WTC11 (cell line): ENCODE measurements at regions not wholly inside any gene's neighbourhood (a gene's known extent, or its start where the extent isn't known, plus 50 kb on each side); places are given as distances from the start of the nearest gene placed in this dataset.

Experiments used
- ATAC-seq: fragments of 200-7000 bp; cut with Tn5 transposase; 2 replicates; pipeline ENCODE4 v1.10.0; 2021; ENCODE audit warnings: mild to moderate bottlenecking, moderate library complexity
- CTCF ChIA-PET: fragments of 300-600 bp; sonication (Branson Sonifier 250); formaldehyde crosslinking; loops from one replicate; lab custom pipeline; 2021; ENCODE audit warnings: antibody characterized with exemption; lab: Charles Lee
- POLR2A ChIA-PET: fragments of 350-600 bp; sonication (Branson Sonifier 250); formaldehyde crosslinking; loops from one replicate; lab custom pipeline; 2021; ENCODE audit warnings: antibody characterized with exemption; lab: Charles Lee
- DNase-seq: peaks from one replicate; pipeline ENCODE4 v3.0.0; 2021; ENCODE audit warnings: low spot score
- H3K27ac Mint-ChIP-seq: 2 replicates; pipeline ENCODE4 v1.8.0; 2021; ENCODE audit warnings: mixed read lengths
- H3K27me3 Mint-ChIP-seq: 2 replicates; pipeline ENCODE4 v1.8.0; 2021; ENCODE audit warnings: low read depth, mild to moderate bottlenecking, moderate library complexity, mixed read lengths
- H3K36me3 Mint-ChIP-seq: 2 replicates; pipeline ENCODE4 v1.8.0; 2021; ENCODE audit warnings: mixed read lengths
- H3K4me1 Mint-ChIP-seq: 2 replicates; pipeline ENCODE4 v1.8.0; 2022; ENCODE audit warnings: mixed read lengths
- H3K4me3 Mint-ChIP-seq: 2 replicates; pipeline ENCODE4 v1.8.0; 2021; ENCODE audit warnings: mild to moderate bottlenecking, moderate library complexity, mixed read lengths
- H3K9me3 Mint-ChIP-seq: 2 replicates; pipeline ENCODE4 v1.8.0; 2021; ENCODE audit warnings: mixed read lengths
- ESRRA ChIP-seq: sonication (generic); formaldehyde crosslinking; IDR thresholded peaks from 2 replicates; pipeline ENCODE4 v1.8.1; 2022; ENCODE audit warnings: mild to moderate bottlenecking, missing genetic modification reagents, borderline replicate concordance
- ETV6 ChIP-seq: sonication (generic); formaldehyde crosslinking; IDR thresholded peaks from 2 replicates; pipeline ENCODE4 v1.8.1; 2022; ENCODE audit warnings: mild to moderate bottlenecking, missing genetic modification reagents
- FOXJ3 ChIP-seq: sonication (generic); formaldehyde crosslinking; IDR thresholded peaks from 2 replicates; pipeline ENCODE4 v1.9.0; 2021; ENCODE audit warnings: missing genetic modification reagents, mild to moderate bottlenecking, borderline replicate concordance
- KAT7 ChIP-seq: sonication (generic); formaldehyde crosslinking; IDR thresholded peaks from 2 replicates; pipeline ENCODE4 v1.8.1; 2023; ENCODE audit warnings: missing genetic modification reagents, mild to moderate bottlenecking, borderline replicate concordance
- MYBL2 ChIP-seq: sonication (generic); formaldehyde crosslinking; IDR thresholded peaks from 2 replicates; pipeline ENCODE4 v1.8.1; 2023; ENCODE audit warnings: mild to moderate bottlenecking, moderate library complexity, missing genetic modification reagents
- NR1H2 ChIP-seq: sonication (generic); formaldehyde crosslinking; IDR thresholded peaks from 2 replicates; pipeline ENCODE4 v1.9.0; 2021; ENCODE audit warnings: mild to moderate bottlenecking, moderate library complexity, missing genetic modification reagents
- SMAD3 ChIP-seq: sonication (generic); formaldehyde crosslinking; IDR thresholded peaks from 2 replicates; pipeline ENCODE4 v1.8.0; 2022; ENCODE audit warnings: missing genetic modification reagents, mild to moderate bottlenecking, borderline replicate concordance
- TEAD1 ChIP-seq: sonication (generic); formaldehyde crosslinking; IDR thresholded peaks from 2 replicates; pipeline ENCODE4 v1.8.0; 2022; ENCODE audit warnings: mild to moderate bottlenecking, missing genetic modification reagents
- ZBTB21 ChIP-seq: sonication (generic); formaldehyde crosslinking; IDR thresholded peaks from 2 replicates; pipeline ENCODE4 v1.8.1; 2023; ENCODE audit warnings: mild to moderate bottlenecking, missing genetic modification reagents, borderline replicate concordance
- ZNF232 ChIP-seq: sonication (generic); formaldehyde crosslinking; IDR thresholded peaks from 2 replicates; pipeline ENCODE4 v1.8.0; 2022; ENCODE audit warnings: mild to moderate bottlenecking, missing genetic modification reagents
- ZNF396 ChIP-seq: fragments of 250-450 bp; sonication (Bioruptor Pico); IDR thresholded peaks from 2 replicates; pipeline ENCODE4 v1.8.0; 2021; ENCODE audit warnings: mild to moderate bottlenecking, moderate library complexity, borderline replicate concordance
- TF ChIP-seq, protein P1 (sequence below): sonication (generic); formaldehyde crosslinking; IDR thresholded peaks from 2 replicates; pipeline ENCODE4 v1.8.0; 2022; ENCODE audit warnings: missing genetic modification reagents
- TF ChIP-seq, protein P2 (sequence below): sonication (generic); formaldehyde crosslinking; IDR thresholded peaks from 2 replicates; pipeline ENCODE4 v1.8.1; 2022; ENCODE audit warnings: low read depth, missing genetic modification reagents, borderline replicate concordance
- TF ChIP-seq, protein P3 (sequence below): sonication (generic); formaldehyde crosslinking; conservative IDR thresholded peaks from 2 replicates; pipeline ENCODE4 v1.8.1; 2023; ENCODE audit warnings: mild to moderate bottlenecking, low read depth, missing genetic modification reagents, moderate library complexity
- TF ChIP-seq, protein P4 (sequence below): sonication (generic); formaldehyde crosslinking; conservative IDR thresholded peaks from 2 replicates; pipeline ENCODE4 v1.8.1; 2022; ENCODE audit warnings: mild to moderate bottlenecking, missing genetic modification reagents
- TF ChIP-seq, protein P5 (sequence below): sonication (generic); formaldehyde crosslinking; IDR thresholded peaks from 2 replicates; pipeline ENCODE4 v1.8.0; 2022; ENCODE audit warnings: mild to moderate bottlenecking, missing genetic modification reagents
- TF ChIP-seq, protein P6 (sequence below): sonication (generic); formaldehyde crosslinking; IDR thresholded peaks from 2 replicates; pipeline ENCODE4 v1.8.1; 2023; ENCODE audit warnings: mild to moderate bottlenecking, missing genetic modification reagents, borderline replicate concordance
- TF ChIP-seq, protein P7 (sequence below): fragments of 250-450 bp; sonication (Bioruptor Pico); IDR thresholded peaks from 2 replicates; pipeline ENCODE4 v1.9.0; 2021; ENCODE audit warnings: moderate library complexity, mild to moderate bottlenecking, inconsistent platforms, borderline replicate concordance

DNA sequence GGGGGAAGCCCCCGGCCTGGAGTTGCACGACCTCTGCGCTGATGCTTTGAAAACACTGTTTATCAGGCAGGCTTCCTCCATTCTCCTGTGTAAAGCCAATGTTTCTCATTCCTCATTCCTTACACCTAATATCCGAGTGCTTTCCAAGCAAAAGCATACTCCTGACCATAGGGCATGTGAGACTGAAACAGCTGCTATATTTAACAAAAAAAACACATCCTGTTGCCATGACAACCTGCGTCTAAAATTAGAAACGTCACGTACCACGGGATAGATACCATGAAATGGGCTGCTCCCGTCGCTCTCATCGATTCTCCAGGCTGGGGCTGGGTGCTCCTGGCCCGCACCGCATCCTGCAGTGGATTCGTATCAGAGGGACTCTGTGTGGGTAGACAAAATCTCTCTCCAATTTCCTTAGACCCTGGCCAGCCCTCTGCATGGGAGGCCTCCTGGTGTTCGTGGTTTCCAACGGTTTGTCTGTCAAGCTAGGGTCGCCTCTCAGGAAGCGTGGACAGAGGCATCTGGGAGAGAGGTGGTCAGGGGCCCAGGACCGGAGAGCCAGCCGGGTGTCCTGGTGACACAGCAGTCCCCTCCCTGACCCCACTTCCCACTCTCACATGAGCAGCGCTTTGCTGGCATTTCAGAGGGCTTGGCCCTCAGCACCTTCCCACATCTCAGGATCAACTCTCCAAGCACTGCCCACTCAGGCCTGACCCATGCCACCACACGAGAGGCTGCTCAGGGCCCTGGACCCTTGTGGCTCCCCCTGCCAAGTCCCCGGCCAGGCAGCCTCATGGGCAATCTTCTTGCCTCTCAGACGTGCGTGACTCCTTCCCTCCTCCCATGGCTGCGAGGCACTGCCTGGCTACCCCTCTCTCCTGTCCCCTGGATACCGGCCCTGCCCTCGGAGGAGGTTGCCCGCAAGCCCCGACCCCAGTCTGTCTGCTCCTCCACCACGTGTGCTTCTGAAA, 268.1 kb downstream of the NDUFA10 start:
- TF ChIP-seq ZBTB21 (CRISPR knock-in tag) (no peak), TEAD1 (CRISPR knock-in tag) (no peak), ESRRA (CRISPR knock-in tag) (no peak)
- TF ChIP-seq, protein P1, sequence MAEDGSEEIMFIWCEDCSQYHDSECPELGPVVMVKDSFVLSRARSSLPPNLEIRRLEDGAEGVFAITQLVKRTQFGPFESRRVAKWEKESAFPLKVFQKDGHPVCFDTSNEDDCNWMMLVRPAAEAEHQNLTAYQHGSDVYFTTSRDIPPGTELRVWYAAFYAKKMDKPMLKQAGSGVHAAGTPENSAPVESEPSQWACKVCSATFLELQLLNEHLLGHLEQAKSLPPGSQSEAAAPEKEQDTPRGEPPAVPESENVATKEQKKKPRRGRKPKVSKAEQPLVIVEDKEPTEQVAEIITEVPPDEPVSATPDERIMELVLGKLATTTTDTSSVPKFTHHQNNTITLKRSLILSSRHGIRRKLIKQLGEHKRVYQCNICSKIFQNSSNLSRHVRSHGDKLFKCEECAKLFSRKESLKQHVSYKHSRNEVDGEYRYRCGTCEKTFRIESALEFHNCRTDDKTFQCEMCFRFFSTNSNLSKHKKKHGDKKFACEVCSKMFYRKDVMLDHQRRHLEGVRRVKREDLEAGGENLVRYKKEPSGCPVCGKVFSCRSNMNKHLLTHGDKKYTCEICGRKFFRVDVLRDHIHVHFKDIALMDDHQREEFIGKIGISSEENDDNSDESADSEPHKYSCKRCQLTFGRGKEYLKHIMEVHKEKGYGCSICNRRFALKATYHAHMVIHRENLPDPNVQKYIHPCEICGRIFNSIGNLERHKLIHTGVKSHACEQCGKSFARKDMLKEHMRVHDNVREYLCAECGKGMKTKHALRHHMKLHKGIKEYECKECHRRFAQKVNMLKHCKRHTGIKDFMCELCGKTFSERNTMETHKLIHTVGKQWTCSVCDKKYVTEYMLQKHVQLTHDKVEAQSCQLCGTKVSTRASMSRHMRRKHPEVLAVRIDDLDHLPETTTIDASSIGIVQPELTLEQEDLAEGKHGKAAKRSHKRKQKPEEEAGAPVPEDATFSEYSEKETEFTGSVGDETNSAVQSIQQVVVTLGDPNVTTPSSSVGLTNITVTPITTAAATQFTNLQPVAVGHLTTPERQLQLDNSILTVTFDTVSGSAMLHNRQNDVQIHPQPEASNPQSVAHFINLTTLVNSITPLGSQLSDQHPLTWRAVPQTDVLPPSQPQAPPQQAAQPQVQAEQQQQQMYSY (CRISPR knock-in tag), result no peak
- TF ChIP-seq, protein P2, sequence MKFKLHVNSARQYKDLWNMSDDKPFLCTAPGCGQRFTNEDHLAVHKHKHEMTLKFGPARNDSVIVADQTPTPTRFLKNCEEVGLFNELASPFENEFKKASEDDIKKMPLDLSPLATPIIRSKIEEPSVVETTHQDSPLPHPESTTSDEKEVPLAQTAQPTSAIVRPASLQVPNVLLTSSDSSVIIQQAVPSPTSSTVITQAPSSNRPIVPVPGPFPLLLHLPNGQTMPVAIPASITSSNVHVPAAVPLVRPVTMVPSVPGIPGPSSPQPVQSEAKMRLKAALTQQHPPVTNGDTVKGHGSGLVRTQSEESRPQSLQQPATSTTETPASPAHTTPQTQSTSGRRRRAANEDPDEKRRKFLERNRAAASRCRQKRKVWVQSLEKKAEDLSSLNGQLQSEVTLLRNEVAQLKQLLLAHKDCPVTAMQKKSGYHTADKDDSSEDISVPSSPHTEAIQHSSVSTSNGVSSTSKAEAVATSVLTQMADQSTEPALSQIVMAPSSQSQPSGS, result no peak
- TF ChIP-seq, protein P3, sequence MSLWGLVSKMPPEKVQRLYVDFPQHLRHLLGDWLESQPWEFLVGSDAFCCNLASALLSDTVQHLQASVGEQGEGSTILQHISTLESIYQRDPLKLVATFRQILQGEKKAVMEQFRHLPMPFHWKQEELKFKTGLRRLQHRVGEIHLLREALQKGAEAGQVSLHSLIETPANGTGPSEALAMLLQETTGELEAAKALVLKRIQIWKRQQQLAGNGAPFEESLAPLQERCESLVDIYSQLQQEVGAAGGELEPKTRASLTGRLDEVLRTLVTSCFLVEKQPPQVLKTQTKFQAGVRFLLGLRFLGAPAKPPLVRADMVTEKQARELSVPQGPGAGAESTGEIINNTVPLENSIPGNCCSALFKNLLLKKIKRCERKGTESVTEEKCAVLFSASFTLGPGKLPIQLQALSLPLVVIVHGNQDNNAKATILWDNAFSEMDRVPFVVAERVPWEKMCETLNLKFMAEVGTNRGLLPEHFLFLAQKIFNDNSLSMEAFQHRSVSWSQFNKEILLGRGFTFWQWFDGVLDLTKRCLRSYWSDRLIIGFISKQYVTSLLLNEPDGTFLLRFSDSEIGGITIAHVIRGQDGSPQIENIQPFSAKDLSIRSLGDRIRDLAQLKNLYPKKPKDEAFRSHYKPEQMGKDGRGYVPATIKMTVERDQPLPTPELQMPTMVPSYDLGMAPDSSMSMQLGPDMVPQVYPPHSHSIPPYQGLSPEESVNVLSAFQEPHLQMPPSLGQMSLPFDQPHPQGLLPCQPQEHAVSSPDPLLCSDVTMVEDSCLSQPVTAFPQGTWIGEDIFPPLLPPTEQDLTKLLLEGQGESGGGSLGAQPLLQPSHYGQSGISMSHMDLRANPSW (CRISPR knock-in tag), result no peak
- no peaks in the 10 kb centered on the region; the same call in 1 of the 2 replicates for H3K27me3 Mint-ChIP-seq
- DNase-seq (no peak), ATAC-seq (no peak)
- ChIA-PET CTCF (no interaction called here), POLR2A (no interaction called here)
- H3K36me3 Mint-ChIP-seq, result no peaks in the 10 kb centered on the region
- H3K27ac Mint-ChIP-seq, result no peak overlapping the region
- peaks cover 9% of the 10 kb centered on the region; the same call in 1 of the 2 replicates for H3K4me1 Mint-ChIP-seq
- peaks cover 14% of the 10 kb centered on the region for H3K9me3 Mint-ChIP-seq
- H3K4me3 Mint-ChIP-seq, result no peak overlapping the region

DNA sequence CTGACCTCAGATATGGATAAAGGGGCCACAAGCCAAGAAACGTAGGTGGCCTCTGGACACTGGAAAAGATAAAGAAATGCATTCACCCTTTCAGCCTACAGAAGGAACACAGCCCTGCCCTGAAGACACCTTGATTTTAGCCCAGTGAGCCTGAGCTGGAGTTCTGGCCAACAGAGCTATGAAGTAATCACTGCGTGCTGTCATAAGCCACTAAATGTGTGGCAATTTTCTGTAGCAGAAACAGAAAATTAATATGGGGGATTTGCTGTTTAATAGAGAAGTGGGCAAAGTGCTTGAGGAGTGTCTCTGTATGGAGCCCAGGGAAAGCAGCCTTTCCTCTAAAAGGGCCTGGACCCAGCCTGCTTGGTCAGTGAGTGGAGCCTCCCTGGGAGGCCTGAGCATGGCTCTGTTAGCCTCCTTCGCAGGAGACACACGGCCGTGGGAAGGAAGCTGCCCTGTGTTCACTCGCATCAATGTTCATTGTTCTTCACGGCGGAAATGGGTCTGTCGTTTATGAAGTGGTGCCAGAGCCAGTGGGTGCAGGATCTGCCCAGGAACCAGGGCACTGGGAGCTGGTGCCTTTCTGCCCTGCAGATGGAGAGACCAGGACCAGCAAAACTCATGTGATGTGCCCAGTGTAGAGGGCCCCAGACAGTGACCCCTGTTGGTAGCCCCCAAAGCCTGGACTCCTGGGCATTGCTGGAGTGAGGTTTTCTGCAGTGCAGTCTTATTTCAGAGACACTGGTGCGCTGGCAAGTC, 268.9 kb downstream of the NDUFA10 start:
- DNase-seq, result no peak
- Mint-ChIP-seq H3K36me3 (no peaks in the 10 kb centered on the region), H3K4me3 (no peak overlapping the region), H3K9me3 (peaks cover 9% of the 10 kb centered on the region; the same call in 1 of the 2 replicates), H3K4me1 (peaks cover 9% of the 10 kb centered on the region; the same call in 1 of the 2 replicates), H3K27me3 (no peaks in the 10 kb centered on the region), H3K27ac (no peak overlapping the region; the same call in 1 of the 2 replicates)
- CTCF ChIA-PET, result no interaction called here
- ATAC-seq, result peak; percentile 41
- POLR2A ChIA-PET, result interaction anchor here (0.6 kb wide), 1 partner anchor 460 kb away, joined by 4 read pairs; no protein-coding TSS in a partner anchor
- no peak for TF ChIP-seq ZNF396
- TF ChIP-seq, protein P4, sequence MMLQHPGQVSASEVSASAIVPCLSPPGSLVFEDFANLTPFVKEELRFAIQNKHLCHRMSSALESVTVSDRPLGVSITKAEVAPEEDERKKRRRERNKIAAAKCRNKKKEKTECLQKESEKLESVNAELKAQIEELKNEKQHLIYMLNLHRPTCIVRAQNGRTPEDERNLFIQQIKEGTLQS (CRISPR knock-in tag), result no peak
- TF ChIP-seq, protein P5, sequence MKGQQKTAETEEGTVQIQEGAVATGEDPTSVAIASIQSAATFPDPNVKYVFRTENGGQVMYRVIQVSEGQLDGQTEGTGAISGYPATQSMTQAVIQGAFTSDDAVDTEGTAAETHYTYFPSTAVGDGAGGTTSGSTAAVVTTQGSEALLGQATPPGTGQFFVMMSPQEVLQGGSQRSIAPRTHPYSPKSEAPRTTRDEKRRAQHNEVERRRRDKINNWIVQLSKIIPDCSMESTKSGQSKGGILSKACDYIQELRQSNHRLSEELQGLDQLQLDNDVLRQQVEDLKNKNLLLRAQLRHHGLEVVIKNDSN (CRISPR knock-in tag), result no peak
- TF ChIP-seq, protein P6, sequence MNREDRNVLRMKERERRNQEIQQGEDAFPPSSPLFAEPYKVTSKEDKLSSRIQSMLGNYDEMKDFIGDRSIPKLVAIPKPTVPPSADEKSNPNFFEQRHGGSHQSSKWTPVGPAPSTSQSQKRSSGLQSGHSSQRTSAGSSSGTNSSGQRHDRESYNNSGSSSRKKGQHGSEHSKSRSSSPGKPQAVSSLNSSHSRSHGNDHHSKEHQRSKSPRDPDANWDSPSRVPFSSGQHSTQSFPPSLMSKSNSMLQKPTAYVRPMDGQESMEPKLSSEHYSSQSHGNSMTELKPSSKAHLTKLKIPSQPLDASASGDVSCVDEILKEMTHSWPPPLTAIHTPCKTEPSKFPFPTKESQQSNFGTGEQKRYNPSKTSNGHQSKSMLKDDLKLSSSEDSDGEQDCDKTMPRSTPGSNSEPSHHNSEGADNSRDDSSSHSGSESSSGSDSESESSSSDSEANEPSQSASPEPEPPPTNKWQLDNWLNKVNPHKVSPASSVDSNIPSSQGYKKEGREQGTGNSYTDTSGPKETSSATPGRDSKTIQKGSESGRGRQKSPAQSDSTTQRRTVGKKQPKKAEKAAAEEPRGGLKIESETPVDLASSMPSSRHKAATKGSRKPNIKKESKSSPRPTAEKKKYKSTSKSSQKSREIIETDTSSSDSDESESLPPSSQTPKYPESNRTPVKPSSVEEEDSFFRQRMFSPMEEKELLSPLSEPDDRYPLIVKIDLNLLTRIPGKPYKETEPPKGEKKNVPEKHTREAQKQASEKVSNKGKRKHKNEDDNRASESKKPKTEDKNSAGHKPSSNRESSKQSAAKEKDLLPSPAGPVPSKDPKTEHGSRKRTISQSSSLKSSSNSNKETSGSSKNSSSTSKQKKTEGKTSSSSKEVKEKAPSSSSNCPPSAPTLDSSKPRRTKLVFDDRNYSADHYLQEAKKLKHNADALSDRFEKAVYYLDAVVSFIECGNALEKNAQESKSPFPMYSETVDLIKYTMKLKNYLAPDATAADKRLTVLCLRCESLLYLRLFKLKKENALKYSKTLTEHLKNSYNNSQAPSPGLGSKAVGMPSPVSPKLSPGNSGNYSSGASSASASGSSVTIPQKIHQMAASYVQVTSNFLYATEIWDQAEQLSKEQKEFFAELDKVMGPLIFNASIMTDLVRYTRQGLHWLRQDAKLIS (CRISPR knock-in tag), result no peak
- TF ChIP-seq MYBL2 (CRISPR knock-in tag), result no peak
- TF ChIP-seq NR1H2 (CRISPR knock-in tag), result no peak
- TF ChIP-seq ETV6, result no peak
- TF ChIP-seq FOXJ3 (CRISPR knock-in tag), result no peak
- no peak for TF ChIP-seq ZNF232 (CRISPR knock-in tag)
- no peak for TF ChIP-seq KAT7 (CRISPR knock-in tag)
- TF ChIP-seq SMAD3 (CRISPR knock-in tag), result no peak
- TF ChIP-seq, protein P7, sequence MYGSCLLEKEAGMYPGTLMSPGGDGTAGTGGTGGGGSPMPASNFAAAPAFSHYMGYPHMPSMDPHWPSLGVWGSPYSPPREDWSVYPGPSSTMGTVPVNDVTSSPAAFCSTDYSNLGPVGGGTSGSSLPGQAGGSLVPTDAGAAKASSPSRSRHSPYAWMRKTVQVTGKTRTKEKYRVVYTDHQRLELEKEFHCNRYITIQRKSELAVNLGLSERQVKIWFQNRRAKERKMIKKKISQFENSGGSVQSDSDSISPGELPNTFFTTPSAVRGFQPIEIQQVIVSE (CRISPR knock-in tag), result no peak
